ENCODE measurements at regions not wholly inside any gene's neighbourhood (a gene's known extent, or its start where the extent isn't known, plus 50 kb on each side); places are given as distances from the start of the nearest gene placed in this dataset.
"Not testable (repeated sequence)": the region's sequence is repeated elsewhere in the genome, so short reads cannot be mapped to it uniquely, and the experiment has no call there.

DNA sequence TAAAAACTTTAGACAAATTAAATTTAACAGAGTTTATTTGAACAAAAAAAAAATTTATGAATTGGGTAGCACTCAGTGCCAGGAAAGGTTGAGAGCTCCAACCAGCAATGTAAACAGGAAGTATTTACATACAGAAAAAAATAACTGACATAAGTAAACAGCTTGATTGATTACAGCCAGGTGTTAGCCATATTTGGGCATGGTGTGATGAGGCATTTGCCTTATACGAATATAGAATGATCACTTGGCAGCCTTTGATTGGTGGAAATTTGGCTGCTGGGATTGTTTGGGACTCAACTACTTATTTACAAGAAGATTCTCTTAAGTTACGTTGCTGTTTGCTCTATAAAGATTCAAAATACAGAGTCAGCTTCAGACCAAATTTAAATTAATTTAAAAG is 172.0 kb downstream of the ADAM29 start:
- no peak overlapping the region for H3K4me3 ChIP-seq (ENCODE audit: low read length)
- no peaks in the 10 kb centered on the region for H3K4me1 ChIP-seq (ENCODE audit: control insufficient read depth, insufficient read depth, low read length)
- DNase-seq: no peak
- no peaks in the 10 kb centered on the region for H3K36me3 ChIP-seq (ENCODE audit: control insufficient read depth, insufficient read depth, low read length)
- H3K9ac ChIP-seq (ENCODE audit: extremely low read depth, low read length, poor library complexity, severe bottlenecking): no peak overlapping the region
- Mint-ChIP-seq H3K4me1 (no peaks in the 10 kb centered on the region), H3K9me3 (peaks cover 12% of the 10 kb centered on the region), H3K36me3 (ENCODE audit: low read depth) (no peaks in the 10 kb centered on the region), H3K27ac (no peak overlapping the region), H3K27me3 (ENCODE audit: insufficient read depth) (no peaks in the 10 kb centered on the region), H3K4me3 (no peak overlapping the region)
- WGBS, 2 experiments (ENCODE audit: insufficient coverage in 1 of 2, insufficient read length in 1 of 2): 98 to 100% methylated on average over 1 to 2 of the region's 2 CpGs
- H3K27me3 ChIP-seq (ENCODE audit: control insufficient read depth, insufficient read depth, low read length, poor library complexity, severe bottlenecking): no peaks in the 10 kb centered on the region
- TF ChIP-seq, protein P1, sequence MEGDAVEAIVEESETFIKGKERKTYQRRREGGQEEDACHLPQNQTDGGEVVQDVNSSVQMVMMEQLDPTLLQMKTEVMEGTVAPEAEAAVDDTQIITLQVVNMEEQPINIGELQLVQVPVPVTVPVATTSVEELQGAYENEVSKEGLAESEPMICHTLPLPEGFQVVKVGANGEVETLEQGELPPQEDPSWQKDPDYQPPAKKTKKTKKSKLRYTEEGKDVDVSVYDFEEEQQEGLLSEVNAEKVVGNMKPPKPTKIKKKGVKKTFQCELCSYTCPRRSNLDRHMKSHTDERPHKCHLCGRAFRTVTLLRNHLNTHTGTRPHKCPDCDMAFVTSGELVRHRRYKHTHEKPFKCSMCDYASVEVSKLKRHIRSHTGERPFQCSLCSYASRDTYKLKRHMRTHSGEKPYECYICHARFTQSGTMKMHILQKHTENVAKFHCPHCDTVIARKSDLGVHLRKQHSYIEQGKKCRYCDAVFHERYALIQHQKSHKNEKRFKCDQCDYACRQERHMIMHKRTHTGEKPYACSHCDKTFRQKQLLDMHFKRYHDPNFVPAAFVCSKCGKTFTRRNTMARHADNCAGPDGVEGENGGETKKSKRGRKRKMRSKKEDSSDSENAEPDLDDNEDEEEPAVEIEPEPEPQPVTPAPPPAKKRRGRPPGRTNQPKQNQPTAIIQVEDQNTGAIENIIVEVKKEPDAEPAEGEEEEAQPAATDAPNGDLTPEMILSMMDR (conservative IDR thresholded peaks at IDR 0.05): no peak
- no peak overlapping the region for H3K27ac ChIP-seq (ENCODE audit: low read depth, low read length)
- no peaks in the 10 kb centered on the region for H3K9me3 ChIP-seq (ENCODE audit: control insufficient read depth, low read length)

DNA sequence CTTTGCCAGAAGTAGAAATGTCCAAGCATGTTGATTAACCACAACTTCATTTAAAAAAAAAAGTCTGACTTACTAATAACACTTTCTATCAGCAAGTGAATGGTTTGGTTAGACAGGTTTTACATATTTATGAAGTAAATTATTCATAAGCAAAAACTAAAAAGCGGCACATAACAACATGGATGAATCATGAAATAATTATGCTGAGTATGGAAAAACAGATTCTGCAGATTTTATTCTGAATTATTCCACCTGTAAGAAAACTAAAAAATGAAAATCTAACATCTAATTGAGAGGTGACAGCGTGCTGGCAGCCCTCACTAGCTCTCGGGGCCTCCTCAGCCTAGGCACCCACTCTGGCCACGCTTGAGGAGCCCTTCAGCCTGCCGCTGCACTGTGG is 173.5 kb downstream of the ADAM29 start:
- Histone ChIP-seq H3K4me3 (ENCODE audit: low read length) (no peak overlapping the region), H3K9ac (ENCODE audit: extremely low read depth, low read length, poor library complexity, severe bottlenecking) (no peak overlapping the region), H3K9me3 (ENCODE audit: control insufficient read depth, low read length) (no peaks in the 10 kb centered on the region), H3K27me3 (ENCODE audit: control insufficient read depth, insufficient read depth, low read length, poor library complexity, severe bottlenecking) (no peaks in the 10 kb centered on the region), H3K4me1 (ENCODE audit: control insufficient read depth, insufficient read depth, low read length) (no peaks in the 10 kb centered on the region), H3K36me3 (ENCODE audit: control insufficient read depth, insufficient read depth, low read length) (no peaks in the 10 kb centered on the region), H3K27ac (ENCODE audit: low read depth, low read length) (no peak overlapping the region)
- WGBS, 2 experiments (ENCODE audit: insufficient coverage in 1 of 2, insufficient read length in 1 of 2): 95 to 100% methylated on average over 1 to 5 of the region's 5 CpGs
- Mint-ChIP-seq H3K4me3 (no peak overlapping the region), H3K9me3 (peaks cover 12% of the 10 kb centered on the region), H3K36me3 (ENCODE audit: low read depth) (no peaks in the 10 kb centered on the region), H3K4me1 (no peaks in the 10 kb centered on the region), H3K27ac (no peak overlapping the region), H3K27me3 (ENCODE audit: insufficient read depth) (no peaks in the 10 kb centered on the region)
- TF ChIP-seq, protein P1 (conservative IDR thresholded peaks at IDR 0.05): no peak
- DNase-seq: no peak

DNA sequence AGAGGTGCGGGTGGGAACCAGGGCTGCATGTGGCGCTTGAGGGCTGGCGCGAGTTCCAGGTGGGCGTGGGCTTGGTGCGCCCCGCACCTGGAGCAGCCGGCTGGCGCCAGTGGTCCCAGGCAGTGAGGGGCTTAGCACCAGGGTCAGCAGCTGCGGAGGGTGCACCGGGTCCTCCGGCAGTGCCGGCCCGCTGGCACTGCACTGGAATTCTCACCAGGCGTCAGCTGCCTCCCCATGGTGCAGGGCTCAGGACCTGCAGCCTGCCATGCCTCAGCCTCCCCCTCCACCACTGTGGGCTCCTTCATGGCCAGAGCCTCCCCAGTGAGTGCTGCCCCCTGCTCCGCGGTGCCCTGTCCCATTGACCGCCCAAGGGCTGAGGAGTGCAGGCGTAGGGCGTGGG is 174.0 kb downstream of the ADAM29 start:
- DNase-seq: no peak
- TF ChIP-seq, protein P1 (conservative IDR thresholded peaks at IDR 0.05): no peak
- peaks cover 12% of the 10 kb centered on the region for H3K9me3 Mint-ChIP-seq
- H3K4me3 ChIP-seq (ENCODE audit: low read length): no peak overlapping the region
- H3K27ac ChIP-seq (ENCODE audit: low read depth, low read length): no peak overlapping the region
- no peak overlapping the region for H3K9ac ChIP-seq (ENCODE audit: extremely low read depth, low read length, poor library complexity, severe bottlenecking)
- H3K27me3 Mint-ChIP-seq (ENCODE audit: insufficient read depth): no peaks in the 10 kb centered on the region
- H3K27ac Mint-ChIP-seq: no peak overlapping the region
- no peaks in the 10 kb centered on the region for H3K4me1 Mint-ChIP-seq
- H3K4me3 Mint-ChIP-seq: no peak overlapping the region
- H3K27me3 ChIP-seq (ENCODE audit: control insufficient read depth, insufficient read depth, low read length, poor library complexity, severe bottlenecking): no peaks in the 10 kb centered on the region
- 91 to 100% methylated on average over 9 to 20 of the region's 20 CpGs for WGBS, 2 experiments (ENCODE audit: insufficient coverage in 1 of 2, insufficient read length in 1 of 2)
- no peaks in the 10 kb centered on the region for H3K36me3 ChIP-seq (ENCODE audit: control insufficient read depth, insufficient read depth, low read length)
- H3K9me3 ChIP-seq (ENCODE audit: control insufficient read depth, low read length): no peaks in the 10 kb centered on the region
- H3K36me3 Mint-ChIP-seq (ENCODE audit: low read depth): no peaks in the 10 kb centered on the region
- H3K4me1 ChIP-seq (ENCODE audit: control insufficient read depth, insufficient read depth, low read length): no peaks in the 10 kb centered on the region

DNA sequence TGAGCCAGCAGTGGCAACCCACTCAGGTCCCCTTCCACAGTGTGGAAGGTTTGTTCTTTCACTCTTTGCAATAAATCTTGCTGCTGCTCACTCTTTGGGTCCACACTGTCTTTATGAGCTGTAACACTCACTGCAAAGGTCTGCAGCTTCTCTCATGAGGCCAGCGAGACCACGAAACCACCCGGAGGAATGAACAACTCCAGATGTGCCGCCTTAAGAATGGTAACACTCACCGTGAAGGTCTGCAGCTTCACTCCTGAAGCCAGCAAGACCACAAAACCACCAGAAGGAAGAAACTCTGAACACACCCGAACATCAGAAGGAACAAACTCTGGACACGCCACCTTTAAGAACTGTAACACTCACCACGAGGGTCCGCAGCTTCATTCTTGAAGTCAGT is 174.9 kb downstream of the ADAM29 start:
- H3K27me3 Mint-ChIP-seq (ENCODE audit: insufficient read depth); H3K27ac Mint-ChIP-seq; H3K4me3 ChIP-seq (ENCODE audit: low read length); H3K36me3 ChIP-seq (ENCODE audit: control insufficient read depth, insufficient read depth, low read length); H3K27me3 ChIP-seq (ENCODE audit: control insufficient read depth, insufficient read depth, low read length, poor library complexity, severe bottlenecking); H3K27ac ChIP-seq (ENCODE audit: low read depth, low read length); H3K36me3 Mint-ChIP-seq (ENCODE audit: low read depth); H3K4me3 Mint-ChIP-seq; H3K9ac ChIP-seq (ENCODE audit: extremely low read depth, low read length, poor library complexity, severe bottlenecking); H3K9me3 ChIP-seq (ENCODE audit: control insufficient read depth, low read length); H3K4me1 ChIP-seq (ENCODE audit: control insufficient read depth, insufficient read depth, low read length); DNase-seq; H3K4me1 Mint-ChIP-seq: not testable (repeated sequence)
- WGBS, 2 experiments (ENCODE audit: insufficient coverage in 1 of 2, insufficient read length in 1 of 2): 85 to 93% methylated on average over 6 to 9 of the region's 9 CpGs
- H3K9me3 Mint-ChIP-seq: peaks cover 10% of the 10 kb centered on the region

All from endodermal cell (in vitro differentiated cells).